NCI-H82 (cell line): ENCODE measurements at regions not wholly inside any gene's neighbourhood (a gene's known extent, or its start where the extent isn't known, plus 50 kb on each side); places are given as distances from the start of the nearest gene placed in this dataset.
"Not testable (repeated sequence)": the region's sequence is repeated elsewhere in the genome, so short reads cannot be mapped to it uniquely, and the experiment has no call there.

Source experiments
- DNase-seq: peaks from one replicate; lab custom pipeline; 2025; lab: John Stamatoyannopoulos, UW

DNA sequence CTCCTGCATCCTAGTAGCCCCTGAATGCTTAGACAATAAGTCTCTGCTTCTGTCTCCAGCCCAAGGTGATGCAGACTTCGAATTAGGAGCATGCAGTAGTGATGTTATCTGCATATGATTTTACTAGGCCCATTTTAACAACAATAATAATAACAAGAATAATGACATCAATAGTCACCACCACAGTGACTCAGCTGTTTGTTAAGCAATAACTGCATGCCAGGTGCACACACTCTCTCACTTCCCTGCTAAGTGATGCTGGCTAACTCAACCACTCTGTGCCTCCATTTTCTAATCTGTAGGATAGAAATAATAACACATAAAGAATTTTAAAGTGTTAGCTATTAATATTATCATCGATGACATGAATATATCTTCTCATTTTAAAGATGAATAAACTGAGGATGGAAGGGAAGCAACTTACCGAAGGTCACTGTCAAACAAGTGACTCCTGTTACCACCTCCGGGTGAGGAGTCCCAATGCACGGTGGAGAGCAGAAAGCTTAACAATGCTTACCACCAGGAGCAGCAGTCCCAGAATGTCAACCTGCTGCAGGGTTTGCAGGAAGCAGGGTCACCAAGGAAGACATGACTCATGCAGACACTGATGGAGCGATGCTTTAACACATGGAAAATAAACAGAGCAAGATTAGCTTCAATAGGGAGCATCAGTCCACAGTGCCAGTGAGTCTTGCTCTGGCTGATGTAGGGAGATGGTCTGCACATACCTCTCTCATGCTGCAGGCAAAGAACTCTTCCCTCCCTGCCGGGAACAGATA, 290.2 kb downstream of the SPATA17 start:
- no peak for DNase-seq

DNA sequence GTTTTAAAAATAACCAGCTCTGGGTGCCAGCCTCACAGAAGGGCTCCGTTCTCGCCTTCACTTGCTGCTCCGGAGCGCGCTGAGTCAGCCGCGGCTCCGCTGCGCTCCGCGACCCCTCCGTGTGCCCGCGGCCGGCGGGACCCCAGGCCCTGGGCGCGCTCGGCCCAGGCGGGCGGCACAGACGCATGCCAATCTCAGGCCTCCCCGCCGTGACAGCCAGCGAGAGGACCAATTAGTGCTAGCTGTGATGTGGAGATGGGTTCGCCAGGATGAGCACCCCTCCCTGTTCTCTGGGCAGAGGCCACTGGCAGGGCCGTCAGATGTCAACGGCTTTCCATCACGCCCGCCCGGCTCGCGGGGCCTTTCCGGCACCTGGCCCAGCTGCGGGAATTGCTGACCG, 293.8 kb downstream of the SPATA17 start:
- DNase-seq, result no peak

DNA sequence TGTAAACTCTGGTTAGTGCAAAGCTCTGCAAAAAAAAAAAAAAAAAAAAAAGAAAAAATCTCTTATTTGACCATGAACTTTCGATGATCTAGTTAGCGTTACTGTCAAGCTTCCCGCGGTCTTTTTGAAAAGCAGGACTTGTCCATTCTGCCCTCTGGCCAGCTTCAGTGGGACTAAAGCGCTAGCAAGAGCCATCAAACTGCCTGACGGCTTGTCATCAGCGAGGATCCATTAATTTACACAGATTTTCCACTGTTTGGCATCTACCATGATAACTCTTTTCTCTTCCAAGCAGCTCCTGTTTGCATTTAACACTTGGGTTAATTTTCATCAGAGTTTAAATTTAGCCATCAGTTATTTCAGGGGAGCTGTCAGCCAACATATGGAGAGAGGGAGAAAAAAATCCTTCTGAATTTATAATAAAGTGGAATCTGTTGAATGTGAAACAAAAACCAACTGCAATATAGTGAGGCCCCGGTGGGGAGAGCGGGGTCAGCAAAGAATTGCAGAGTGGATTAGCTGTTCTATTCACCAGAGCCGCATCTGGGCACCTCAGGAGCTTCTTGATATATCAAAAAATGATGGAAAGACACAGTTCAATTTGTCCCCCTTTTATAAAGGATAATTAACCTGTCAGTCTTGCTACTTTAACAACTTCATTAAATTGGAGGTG, 298.2 kb downstream of the SPATA17 start:
- no peak for DNase-seq

DNA sequence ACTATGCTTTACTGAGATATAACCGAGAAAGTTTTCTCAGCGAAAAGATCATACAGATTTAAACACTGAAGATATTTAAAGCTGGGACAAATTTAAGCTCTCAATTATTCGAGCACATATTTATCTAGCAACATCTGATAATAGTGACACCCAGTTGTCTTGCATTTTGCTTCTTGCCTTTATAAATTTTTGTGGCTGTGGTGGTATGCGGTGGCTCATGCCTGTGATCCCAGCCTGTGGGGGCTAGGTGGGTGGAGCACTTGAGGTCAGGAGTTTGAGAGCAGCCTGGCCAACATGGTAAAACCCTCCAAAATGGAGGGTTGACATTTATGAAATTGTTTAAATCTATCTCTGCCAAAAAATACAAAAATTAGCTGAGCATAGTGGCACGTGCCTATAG, 312.2 kb downstream of the SPATA17 start:
- DNase-seq, result no peak

DNA sequence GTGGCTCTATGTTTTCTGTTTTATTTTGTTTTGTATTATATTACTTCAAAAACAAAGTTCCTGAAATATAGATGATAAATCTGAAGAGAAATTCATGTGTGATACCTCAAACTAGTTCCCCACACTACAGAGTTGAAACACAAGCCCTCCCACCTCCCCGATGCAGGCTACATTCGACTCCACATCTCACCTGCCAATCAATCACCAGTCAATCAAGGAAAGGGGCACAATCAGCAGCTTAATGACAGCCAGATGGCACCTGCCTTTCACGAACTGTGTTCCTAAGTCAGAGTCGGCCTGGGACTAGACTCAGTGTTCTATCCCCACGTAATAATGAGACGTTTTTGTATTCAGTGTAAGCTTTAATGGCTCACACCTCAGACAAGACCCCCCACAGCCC, 313.4 kb downstream of the SPATA17 start:
- DNase-seq, result peak; percentile 77

DNA sequence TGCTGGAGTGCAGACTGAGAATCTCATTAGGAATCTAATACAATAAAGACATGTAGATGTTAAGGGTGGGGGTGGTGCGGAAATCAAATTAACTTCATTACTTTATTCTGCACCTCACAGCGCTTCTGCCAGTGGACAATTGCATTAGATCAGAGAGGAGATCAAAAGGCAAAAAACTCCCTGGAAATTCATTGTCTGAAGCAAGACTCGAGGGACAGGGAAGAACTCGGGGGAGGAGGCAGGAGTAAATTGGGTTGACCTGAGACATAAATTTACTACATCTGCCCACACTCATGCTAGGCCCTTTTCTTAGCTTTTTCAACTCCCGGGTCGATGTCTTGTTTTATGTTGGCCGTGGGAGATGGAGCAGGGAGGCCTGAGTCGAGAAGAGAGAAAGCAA, 315.4 kb downstream of the SPATA17 start:
- peak; percentile 94 for DNase-seq

DNA sequence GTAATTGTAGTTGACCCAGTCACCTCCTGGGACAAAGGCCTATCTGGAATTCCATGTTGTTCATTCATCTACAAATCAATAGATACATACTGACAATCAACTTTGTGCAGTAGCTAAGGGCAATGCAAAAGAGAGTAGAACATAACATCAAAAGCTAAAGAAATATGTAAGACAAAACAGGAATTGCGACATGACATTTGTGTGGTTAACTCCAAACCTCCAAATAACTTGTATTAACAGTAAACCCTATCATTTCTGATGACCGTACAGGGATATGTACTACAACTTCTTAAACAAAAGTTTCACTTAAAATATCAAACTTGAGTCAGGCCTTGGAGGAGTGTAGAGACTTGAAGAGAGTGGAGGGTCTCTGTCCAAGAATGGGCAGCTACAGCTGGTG, 317.6 kb downstream of the SPATA17 start:
- DNase-seq, result no peak

DNA sequence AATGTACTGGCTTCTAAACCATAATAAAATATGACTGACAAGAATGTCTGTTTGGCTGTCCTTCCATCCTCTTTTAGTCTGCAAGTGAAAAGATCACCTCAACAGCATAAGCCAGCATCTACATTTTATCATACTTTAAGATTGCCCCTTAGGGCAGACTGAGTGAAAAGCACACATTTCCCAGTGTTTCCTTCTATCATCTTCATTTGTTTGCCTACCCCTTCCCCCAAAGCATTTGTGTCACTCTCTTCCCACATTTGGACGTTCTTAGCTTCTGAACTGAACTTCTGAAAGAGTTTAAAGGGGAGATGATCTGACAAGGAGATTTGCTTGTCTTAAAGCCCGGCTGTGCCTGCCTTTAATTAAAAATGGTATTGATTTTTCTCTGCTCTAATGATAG, 322.2 kb downstream of the SPATA17 start:
- DNase-seq, result peak; percentile 35

DNA sequence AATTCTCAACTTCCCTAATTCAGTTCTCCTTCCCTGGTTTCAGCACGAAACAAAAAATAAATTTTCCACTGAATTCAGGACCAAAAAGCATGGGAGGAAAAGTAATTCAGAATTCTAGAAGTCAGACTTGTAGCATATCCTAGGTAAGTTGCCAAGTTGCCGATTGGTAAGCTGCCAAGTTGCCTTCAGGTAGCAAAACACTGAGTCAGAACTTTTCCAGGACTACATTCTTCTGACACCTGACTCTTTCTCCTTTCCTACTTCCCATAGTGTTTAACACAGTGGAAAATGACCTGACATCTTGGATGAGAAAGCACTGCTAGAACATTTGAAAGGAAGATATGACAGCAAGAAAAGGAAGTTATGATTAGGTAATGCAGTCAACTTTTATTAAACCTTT, 322.8 kb downstream of the SPATA17 start:
- DNase-seq, result no peak

DNA sequence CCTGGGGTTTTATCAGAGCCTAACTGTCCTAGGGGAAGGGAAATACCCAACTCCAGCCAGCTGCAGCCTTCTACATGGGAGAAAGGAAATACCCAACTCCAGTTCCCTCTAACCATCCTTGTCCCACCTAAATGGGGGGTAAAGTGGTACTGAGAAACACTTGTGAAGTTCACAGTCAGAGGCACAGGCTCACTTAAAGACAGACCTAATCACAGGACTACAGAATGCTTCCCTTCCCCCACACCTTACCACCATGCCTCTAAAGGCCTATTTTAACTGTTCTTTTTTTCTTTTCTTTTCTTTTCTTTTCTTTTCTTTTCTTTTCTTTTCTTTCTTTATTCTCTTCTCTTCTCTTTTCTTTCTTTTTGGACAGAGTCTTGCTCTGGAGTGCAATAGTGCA, 324.6 kb downstream of the SPATA17 start:
- DNase-seq, result no peak

DNA sequence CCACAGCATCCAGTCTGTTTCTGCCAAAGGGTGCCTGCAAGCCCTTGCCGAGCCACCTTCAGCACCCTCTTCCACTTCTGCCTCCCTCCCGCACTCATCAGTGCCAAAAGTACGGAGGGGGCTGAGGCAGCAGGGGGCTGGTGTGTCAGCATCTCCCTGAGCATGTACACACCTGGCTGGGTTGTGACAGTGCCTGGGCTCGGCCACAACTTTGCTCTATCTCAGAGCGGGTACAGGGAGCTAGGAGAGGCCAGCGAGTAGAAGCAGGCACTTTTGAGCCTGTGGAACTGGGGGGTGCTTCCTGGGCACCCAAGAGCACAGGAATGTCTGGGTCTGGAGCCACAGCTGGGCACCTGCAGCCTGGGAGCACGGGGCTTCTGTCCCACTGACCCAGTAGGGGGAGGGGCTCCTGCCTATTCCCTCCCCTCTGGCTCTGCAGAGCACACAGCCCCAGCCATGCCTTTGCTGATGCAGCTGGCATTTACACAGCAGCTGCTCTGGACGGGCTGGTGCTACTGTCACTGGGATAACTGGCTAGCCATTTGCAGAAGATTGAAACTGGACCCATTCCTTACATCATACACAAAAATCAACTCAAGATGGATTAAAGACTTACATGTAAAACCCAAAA, 319.8 kb upstream of the RRP15 start:
- no peak for DNase-seq

DNA sequence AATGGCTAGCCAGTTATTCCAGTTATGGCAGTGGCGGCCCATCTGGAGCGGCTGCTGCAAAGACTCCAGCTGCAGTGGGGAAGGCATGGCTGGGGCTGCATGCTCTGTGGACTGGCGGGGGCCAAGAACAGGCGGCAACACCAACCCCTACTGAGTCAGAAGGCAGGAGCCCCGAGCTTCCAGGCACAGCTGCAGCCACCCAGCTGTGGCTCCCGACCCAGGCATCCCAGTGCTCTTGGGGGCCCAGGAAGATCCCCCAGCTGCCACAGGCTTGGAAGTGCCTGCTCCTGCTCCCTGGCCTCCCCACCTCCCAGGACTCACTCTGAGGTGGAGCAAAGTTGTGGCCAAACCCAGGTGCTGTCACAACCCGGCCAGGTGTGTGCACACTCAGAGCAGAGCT, 317.0 kb upstream of the RRP15 start:
- no peak for DNase-seq

DNA sequence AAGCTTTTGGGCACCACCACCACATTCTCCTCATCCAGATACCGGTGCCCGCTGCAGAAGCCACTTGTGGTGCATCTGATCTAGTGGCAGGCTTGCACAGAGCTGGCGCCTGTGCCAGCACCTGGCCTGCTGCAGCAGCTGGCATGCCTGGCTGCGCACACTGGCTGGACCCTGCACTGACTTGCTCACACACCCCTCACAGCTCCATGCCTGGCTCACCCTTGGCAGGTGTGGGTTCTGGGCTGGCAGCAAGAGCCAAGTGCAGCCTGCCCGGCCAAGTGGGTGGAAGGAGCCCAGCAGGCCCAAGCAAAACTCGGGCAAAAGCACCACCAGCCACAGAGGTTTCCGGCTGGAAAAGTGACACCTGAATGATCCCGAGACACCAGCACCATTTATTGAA, 315.7 kb upstream of the RRP15 start:
- DNase-seq, result no peak

DNA sequence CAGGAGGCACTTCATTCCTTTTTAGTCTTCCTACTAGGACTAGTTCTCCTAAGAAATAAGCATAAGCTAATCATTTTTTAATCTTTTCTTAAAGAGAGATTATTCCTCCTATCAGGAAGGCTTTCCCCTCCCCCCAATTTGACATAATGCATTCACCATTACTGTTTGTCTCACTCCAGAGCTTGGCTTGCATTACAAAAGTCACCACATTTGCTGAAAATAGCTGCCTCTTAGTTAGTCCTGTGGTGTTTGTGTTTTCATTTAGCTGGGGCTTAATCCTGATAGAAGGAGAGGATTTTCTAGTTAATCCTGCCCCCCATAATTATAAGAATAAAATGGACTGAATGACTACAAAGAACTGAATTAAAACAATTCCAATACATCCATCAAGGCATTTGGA, 307.1 kb upstream of the RRP15 start:
- DNase-seq, result peak; percentile 58

DNA sequence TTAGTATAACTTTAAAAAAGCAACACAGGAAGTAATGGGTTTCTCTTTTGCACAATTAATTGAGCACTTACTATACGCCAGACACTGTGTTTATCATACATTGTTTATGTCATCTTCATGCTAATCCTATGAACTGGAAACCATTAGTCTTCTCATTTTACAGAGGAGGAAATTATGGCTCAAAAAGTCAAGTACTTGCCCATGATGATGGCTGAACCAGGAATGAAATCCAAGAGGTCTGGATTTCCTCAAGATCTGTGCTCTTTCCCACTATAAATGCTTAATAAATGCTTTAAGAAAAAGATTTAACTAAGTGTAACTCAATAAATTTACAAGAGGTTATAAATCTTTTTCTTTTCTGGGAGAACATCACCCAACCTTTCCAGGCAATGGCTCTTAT, 303.7 kb upstream of the RRP15 start:
- no peak for DNase-seq

DNA sequence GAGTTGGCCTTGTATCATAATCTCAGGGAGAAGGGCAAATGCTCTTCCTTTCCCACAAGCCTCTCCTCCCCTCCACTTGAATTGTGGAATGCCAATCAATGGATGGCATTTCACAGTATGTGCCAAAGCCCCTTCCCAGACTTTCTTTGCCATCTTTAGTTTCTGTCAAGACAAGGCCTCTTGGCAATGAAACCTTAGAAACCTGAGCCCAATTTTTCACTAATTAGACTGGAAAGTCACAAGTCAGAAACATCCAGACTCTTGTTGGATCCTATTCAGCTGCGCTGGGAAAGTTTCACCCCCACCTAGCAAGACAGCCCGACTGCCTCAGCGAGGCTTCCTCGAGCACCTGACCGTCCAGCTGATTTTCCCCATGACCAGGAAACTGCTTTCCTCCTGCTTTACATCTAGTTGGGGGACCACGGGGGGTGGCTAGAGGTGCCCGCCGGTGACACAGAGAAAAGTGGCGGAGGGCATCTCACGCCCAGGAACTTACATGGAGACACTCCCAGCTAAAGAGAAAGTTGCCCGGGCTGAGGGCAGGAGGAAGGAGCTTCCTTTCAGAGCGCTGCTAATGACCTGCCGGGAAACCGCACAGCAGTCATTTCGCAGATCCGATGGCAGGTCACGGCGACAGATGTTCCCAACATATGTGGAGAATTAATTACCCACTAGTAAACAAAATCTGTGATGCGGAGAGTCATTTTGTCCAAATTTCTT, 302.6 kb upstream of the RRP15 start:
- peak; percentile 94 for DNase-seq

DNA sequence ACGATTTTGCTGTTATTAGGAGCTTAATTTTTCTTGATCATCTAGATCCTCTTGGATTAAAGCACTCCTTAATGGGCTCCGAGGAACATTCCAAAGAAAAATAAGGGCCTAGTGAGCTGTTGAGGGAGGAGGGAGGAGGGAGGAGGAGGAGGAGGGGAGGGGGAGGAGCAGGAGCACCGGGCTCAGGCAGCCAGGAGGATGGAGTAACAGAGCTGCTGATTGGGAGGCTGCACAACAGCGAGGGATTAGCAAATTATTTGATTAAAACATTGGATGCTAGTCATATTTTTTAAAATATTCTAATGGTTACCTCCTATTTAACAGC, 302.1 kb upstream of the RRP15 start:
- DNase-seq, result peak; percentile 94

DNA sequence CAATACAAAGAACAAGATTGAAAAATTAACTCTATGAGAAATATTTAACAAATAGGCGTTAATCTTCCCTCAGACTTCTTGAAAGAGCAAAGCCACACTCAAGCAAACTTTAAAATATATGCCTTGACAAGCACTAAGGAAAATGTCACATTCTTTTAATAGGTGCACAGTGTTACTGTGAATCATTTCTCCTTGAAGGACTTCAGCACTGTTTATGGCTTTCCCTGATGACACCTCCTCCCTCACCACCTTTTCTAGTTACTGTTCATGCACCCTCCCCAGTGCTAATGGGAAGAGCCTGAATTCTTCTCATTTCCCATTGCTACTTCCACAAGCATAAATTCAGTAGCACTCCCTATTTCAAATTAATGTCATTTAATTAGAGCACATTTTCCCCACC, 299.5 kb upstream of the RRP15 start:
- DNase-seq, result no peak

DNA sequence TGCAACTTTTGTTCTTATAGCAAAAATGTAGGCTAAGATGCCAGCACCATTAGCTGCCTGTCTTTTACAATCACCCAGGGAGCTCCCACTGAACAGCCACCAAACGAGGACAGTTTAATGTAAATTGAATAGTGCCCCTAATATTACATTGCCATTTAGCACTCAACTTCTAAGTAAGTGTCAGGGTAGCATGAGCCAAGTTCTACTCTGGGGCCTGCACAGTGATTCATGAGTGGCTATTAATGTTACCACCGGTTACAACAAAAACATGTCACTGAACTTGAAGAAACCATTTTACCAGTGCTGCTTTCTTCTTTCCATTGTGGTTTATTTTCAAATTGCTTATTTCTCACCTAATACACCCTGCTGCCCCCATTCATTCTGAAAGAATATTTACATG, 295.6 kb upstream of the RRP15 start:
- no peak for DNase-seq

DNA sequence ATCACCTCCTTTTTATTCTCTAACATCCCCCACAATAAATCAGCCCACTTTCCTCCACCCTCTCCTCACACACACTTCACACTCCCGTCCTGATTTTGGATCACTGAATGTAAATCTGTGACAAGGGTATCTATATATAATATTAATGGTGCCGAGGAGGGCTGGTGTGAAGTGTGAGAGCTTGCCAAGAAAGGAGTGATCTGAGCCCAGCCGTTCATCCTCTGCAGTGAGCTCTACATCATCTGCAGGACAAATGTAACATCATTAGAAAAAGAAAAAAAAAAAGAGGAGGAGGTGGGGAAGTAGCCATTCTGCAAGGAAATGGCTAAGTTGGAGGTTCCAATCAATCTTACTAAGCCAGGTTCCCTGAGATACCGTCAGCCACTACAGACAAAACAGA, 291.7 kb upstream of the RRP15 start:
- no peak for DNase-seq

DNA sequence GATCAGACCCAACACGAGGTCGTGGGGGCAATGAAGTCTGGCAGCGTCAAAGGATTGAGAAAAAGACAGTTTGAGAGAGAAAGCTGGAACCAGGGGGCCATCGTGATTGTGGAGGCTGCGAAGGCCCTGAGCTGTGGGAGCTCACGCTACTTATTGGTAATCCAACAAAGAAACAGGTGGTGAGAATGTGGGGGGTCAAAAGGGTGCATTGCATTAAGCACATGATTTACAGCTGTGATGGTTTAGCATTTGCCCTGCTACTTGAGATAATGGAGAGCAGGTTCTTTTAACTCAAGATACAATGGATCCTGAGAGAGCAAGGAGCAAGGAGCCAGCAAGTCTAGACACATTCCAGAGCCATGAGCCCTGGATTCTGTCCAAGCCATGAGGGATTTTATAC, 276.8 kb upstream of the RRP15 start:
- DNase-seq, result peak; percentile 81

DNA sequence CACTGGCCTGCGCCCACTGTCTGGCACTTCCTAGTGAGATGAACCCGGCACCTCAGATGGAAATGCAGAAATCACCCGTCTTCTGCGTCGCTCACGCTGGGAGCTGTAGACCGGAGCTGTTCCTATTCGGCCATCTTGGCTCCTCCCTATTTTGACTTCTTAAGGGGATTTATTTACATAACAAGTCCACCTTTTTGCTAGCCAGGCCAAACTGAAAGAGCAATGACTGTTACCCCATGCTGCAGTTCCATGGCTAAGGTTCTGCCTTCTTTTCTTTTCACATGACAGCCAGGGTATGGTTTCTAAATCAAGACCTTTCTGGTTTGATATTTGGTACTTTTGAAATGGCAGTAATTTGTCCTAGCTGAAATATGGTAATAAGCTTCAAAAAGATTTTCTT, 270.0 kb upstream of the RRP15 start:
- DNase-seq, result not testable (repeated sequence)

DNA sequence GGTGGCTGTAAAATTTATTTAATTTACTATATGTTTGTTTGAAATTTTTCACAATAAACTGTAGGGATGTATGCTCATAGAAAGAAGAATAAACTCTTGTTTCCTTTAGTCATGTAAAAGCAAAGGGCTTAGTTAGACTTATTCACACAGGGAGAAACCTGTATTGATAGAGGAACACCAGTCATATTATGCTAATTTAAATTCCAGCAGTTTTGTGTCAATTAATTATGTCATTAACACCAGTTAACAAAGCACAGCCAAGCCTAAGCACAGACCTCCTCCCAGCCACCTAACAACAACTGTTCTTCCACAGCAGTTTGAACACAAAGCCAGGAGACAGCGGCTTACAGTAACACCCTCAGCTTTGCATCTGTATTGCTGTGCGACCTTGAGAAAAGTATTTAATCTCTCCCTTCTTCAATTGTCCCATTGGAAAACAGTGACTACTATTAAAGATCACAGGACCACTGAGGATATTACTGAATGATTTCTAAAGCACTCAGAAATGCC, 260.8 kb upstream of the RRP15 start:
- peak; percentile 30 for DNase-seq
